ENCODE measurements at regions not wholly inside any gene's neighbourhood (a gene's known extent, or its start where the extent isn't known, plus 50 kb on each side); places are given as distances from the start of the nearest gene placed in this dataset.

- TF ChIP-seq NR3C1 (IDR thresholded peaks at IDR 0.05): no peak
- no peak for TF ChIP-seq HDAC2 (IDR thresholded peaks at IDR 0.05)
- TF ChIP-seq CTCF (IDR thresholded peaks at IDR 0.05): no peak
- no peak for TF ChIP-seq NFE2L2 (conservative IDR thresholded peaks at IDR 0.05; ENCODE audit: low read length)
- TF ChIP-seq RAD21 (conservative IDR thresholded peaks at IDR 0.05 in 1 of 2, IDR thresholded peaks at IDR 0.05 in 1 of 2): no peak
- TF ChIP-seq SMC3 (IDR thresholded peaks at IDR 0.05): no peak
- TF ChIP-seq CBX8 (IDR thresholded peaks at IDR 0.05): no peak
- TF ChIP-seq POLR2AphosphoS2 (conservative IDR thresholded peaks at IDR 0.05; ENCODE audit: low read length): no peak
- no peak for TF ChIP-seq POLR2A (IDR thresholded peaks at IDR 0.05; ENCODE audit: low read length)
- no peak for TF ChIP-seq CBX2 (IDR thresholded peaks at IDR 0.05; ENCODE audit: borderline replicate concordance, low read depth)
- no peak for TF ChIP-seq MYC (IDR thresholded peaks at IDR 0.05; ENCODE audit: borderline replicate concordance, low read length)
- no peak for TF ChIP-seq JUN (IDR thresholded peaks at IDR 0.05)
These were observed 1996.9 kb upstream of the RAG2 start for GRCh38 chr11:38594895-38595294.
